Tibial nerve (tissue), 4 donors: ENCODE measurements at regions not wholly inside any gene's neighbourhood (a gene's known extent, or its start where the extent isn't known, plus 50 kb on each side); places are given as distances from the start of the nearest gene placed in this dataset.

ENCODE experiments used
- EP300 ChIP-seq, 2 donors: sonication (generic); formaldehyde crosslinking; IDR thresholded peaks; one replicate each; pipeline ENCODE4 v1.6.1; 2017; ENCODE audit warnings: antibody characterized with exemption in 2 of 2, mild to moderate bottlenecking in 1 of 2
- POLR2A ChIP-seq, 2 donors: fragments of 450-650 bp; IDR thresholded peaks; one replicate each; pipeline ENCODE4 v1.6.1; 2017; ENCODE audit warnings: antibody characterized with exemption in 2 of 2, mild to moderate bottlenecking in 2 of 2, moderate library complexity in 2 of 2
- TF ChIP-seq, protein P1 (sequence below), 5 experiments: fragments of 200-600 bp in 3 of 5; fragments of 450-650 bp in 2 of 5; sonication (generic) in 3 of 5; IDR thresholded peaks; one replicate each; pipeline ENCODE4 v1.5.1; 2016 to 2019; ENCODE audit warnings: antibody characterized with exemption in 5 of 5, mild to moderate bottlenecking in 3 of 5, moderate library complexity in 2 of 5

DNA sequence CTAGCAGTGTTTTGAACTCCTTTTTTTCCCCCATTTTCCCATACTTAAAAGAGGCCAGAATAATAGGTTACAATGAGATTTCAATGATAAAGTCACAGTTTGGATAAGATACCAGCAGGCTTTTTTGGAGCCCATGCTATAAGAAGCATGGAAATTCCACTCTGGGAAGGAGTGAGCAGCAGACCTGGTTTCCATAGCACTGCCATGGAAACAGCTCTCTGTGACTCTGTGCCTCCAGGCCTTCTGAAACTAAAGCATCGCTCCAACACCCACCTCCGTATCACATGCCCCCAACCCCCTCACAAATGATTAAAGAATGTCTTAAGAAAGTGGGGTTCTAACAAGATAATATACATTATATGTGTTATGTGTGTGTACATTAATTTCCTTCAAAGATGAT lies 165.0 kb downstream of the GRIN2B start:
- TF ChIP-seq, protein P1, sequence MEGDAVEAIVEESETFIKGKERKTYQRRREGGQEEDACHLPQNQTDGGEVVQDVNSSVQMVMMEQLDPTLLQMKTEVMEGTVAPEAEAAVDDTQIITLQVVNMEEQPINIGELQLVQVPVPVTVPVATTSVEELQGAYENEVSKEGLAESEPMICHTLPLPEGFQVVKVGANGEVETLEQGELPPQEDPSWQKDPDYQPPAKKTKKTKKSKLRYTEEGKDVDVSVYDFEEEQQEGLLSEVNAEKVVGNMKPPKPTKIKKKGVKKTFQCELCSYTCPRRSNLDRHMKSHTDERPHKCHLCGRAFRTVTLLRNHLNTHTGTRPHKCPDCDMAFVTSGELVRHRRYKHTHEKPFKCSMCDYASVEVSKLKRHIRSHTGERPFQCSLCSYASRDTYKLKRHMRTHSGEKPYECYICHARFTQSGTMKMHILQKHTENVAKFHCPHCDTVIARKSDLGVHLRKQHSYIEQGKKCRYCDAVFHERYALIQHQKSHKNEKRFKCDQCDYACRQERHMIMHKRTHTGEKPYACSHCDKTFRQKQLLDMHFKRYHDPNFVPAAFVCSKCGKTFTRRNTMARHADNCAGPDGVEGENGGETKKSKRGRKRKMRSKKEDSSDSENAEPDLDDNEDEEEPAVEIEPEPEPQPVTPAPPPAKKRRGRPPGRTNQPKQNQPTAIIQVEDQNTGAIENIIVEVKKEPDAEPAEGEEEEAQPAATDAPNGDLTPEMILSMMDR (IDR thresholded peaks at IDR 0.05), result no peak
- TF ChIP-seq EP300 (IDR thresholded peaks at IDR 0.05) (no peak), POLR2A (IDR thresholded peaks at IDR 0.05) (no peak)
